Left ventricle myocardium inferior (tissue), 1 donor: ENCODE measurements at regions not wholly inside any gene's neighbourhood (a gene's known extent, or its start where the extent isn't known, plus 50 kb on each side); places are given as distances from the start of the nearest gene placed in this dataset.
"Not testable (repeated sequence)": the region's sequence is repeated elsewhere in the genome, so short reads cannot be mapped to it uniquely, and the experiment has no call there.

Experiments used
- DNase-seq: peaks from one replicate; pipeline ENCODE4 v3.0.0-alpha.2; 2020
- H3K27ac ChIP-seq: fragments of 200-600 bp; replicated peaks from 2 replicates; pipeline ENCODE4 v1.8.0; 2021
- H3K27me3 ChIP-seq: fragments of 200-600 bp; 2 replicates; pipeline ENCODE4 v1.8.0; 2021; ENCODE audit warnings: low read depth
- H3K36me3 ChIP-seq: fragments of 200-600 bp; 2 replicates; pipeline ENCODE4 v1.8.0; 2021
- H3K4me1 ChIP-seq: fragments of 200-600 bp; 2 replicates; pipeline ENCODE4 v1.8.0; 2021
- H3K4me3 ChIP-seq: fragments of 200-600 bp; 2 replicates; pipeline ENCODE4 v1.8.0; 2021; ENCODE audit warnings: mild to moderate bottlenecking, moderate library complexity
- H3K9me3 ChIP-seq: fragments of 200-600 bp; replicated peaks from 2 replicates; pipeline ENCODE4 v1.8.0; 2021
- CTCF ChIP-seq: fragments of 200-600 bp; IDR thresholded peaks from 2 replicates; pipeline ENCODE4 v1.8.0; 2021; ENCODE audit warnings: antibody characterized with exemption, mild to moderate bottlenecking, borderline replicate concordance
- intact Hi-C: fragments of 100-400 bp; cut with micrococcal nuclease; formaldehyde crosslinking; loops from one replicate; pipeline ENCODE4 v1.11.0; 2022
- donor health status: DM: no; HTN: yes; CAD: no; lungs with severe emphysema.

GRCh38 chr3:170804078-170804477 is 65.9 kb downstream of the RPL22L1 start:
- Histone ChIP-seq H3K4me1 (no peaks in the 10 kb centered on the region), H3K36me3 (no peaks in the 10 kb centered on the region), H3K4me3 (no peak overlapping the region), H3K27ac (no peak overlapping the region), H3K9me3 (no peaks in the 10 kb centered on the region), H3K27me3 (peaks cover 25% of the 10 kb centered on the region)
- TF ChIP-seq CTCF, result no peak
- DNase-seq, result no peak
- intact Hi-C loops, result no loop called here

- no peak for DNase-seq
- H3K4me1 ChIP-seq, result no peaks in the 10 kb centered on the region
- H3K4me3 ChIP-seq, result no peak overlapping the region
- intact Hi-C loops, result no loop called here
- peaks cover 25% of the 10 kb centered on the region for H3K27me3 ChIP-seq
- H3K9me3 ChIP-seq, result peaks cover 7% of the 10 kb centered on the region
- H3K36me3 ChIP-seq, result no peaks in the 10 kb centered on the region
- TF ChIP-seq CTCF, result no peak
- no peak overlapping the region for H3K27ac ChIP-seq
Observed at GRCh38 chr3:170802164-170803151, 67.5 kb downstream of the RPL22L1 start.

- Histone ChIP-seq H3K9me3 (peaks cover 14% of the 10 kb centered on the region), H3K36me3 (no peaks in the 10 kb centered on the region), H3K27ac (no peak overlapping the region), H3K4me1 (no peaks in the 10 kb centered on the region), H3K4me3 (no peak overlapping the region), H3K27me3 (peaks cover 21% of the 10 kb centered on the region)
- no peak for DNase-seq
- no peak for TF ChIP-seq CTCF
- intact Hi-C loops, result no loop called here
Observed at GRCh38 chr3:170801597-170801996, 68.4 kb downstream of the RPL22L1 start.

DNA sequence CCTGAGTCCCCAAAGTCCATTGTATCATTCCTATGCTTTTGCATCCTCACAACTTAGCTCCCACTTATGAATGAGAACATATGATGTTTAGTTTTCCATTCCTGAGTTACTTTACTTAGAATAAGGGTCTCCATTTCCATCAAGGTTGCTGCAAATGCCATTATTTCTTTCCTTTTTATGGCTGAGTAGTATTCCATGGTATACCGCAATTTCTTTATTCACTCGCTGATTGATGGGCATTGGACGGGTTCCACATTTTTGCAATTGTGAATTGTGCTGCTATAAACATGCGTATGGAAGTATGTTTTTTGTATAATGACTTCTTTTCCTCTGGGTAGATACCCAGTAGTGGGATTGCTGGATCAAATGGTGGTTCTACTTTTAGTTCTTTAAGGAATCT is 69.7 kb downstream of the RPL22L1 start:
- intact Hi-C loops, result not testable (repeated sequence)

GRCh38 chr3:170799009-170799408 is 71.0 kb downstream of the RPL22L1 start:
- H3K36me3 ChIP-seq, result no peaks in the 10 kb centered on the region
- no peak for DNase-seq
- H3K9me3 ChIP-seq, result peaks cover 14% of the 10 kb centered on the region
- H3K4me3 ChIP-seq, result no peak overlapping the region
- TF ChIP-seq CTCF, result no peak
- no peaks in the 10 kb centered on the region for H3K4me1 ChIP-seq
- intact Hi-C loops, result no loop called here
- H3K27ac ChIP-seq, result no peak overlapping the region
- peaks cover under 1% of the 10 kb centered on the region for H3K27me3 ChIP-seq

More for the DNA sequence above, 69.7 kb downstream of the RPL22L1 start:
- H3K36me3 ChIP-seq, DNase-seq, H3K27ac ChIP-seq, H3K4me3 ChIP-seq, H3K4me1 ChIP-seq: not testable (repeated sequence)
- Histone ChIP-seq H3K27me3 (peaks cover 11% of the 10 kb centered on the region), H3K9me3 (peaks cover 14% of the 10 kb centered on the region)

DNA sequence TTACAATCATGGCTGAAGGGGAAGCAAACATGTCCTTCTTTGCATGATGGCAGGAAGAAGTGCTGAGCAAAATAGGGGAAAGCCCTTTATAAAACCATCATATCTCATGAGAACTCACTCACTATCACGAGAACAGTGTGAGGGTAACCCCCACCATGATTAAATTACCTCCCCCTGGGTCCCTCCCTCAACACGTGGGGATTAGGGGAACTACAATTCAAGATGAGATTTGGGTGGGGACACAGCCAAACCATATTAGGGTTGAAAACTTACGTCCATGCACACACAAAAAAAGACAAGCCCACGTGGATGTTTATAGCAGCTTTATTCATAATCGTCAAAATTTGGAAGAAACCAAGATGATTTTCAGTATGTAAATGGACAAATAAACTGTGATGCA is 72.3 kb downstream of the RPL22L1 start:
- TF ChIP-seq CTCF, result no peak
- intact Hi-C loops, result no loop called here
- Histone ChIP-seq H3K4me1 (no peaks in the 10 kb centered on the region), H3K4me3 (no peak overlapping the region), H3K27ac (no peak overlapping the region), H3K36me3 (no peaks in the 10 kb centered on the region), H3K27me3 (no peaks in the 10 kb centered on the region), H3K9me3 (peaks cover 14% of the 10 kb centered on the region)
- DNase-seq, result no peak
